HL-60 (cell line): ENCODE measurements at regions not wholly inside any gene's neighbourhood (a gene's known extent, or its start where the extent isn't known, plus 50 kb on each side); places are given as distances from the start of the nearest gene placed in this dataset.

Experiments
- DNase-seq, 2 experiments: peaks; one replicate each; pipeline ENCODE4 v3.0.0-alpha.2; 2010 to 2020; ENCODE audit warnings: low read depth in 1 of 2, low spot score in 1 of 2
- H3K27ac ChIP-seq: fragments of 250-450 bp; sonication (Bioruptor Pico); replicated peaks from 2 replicates; pipeline ENCODE4 v1.5.1; 2020; ENCODE audit warnings: mild to moderate bottlenecking, moderate library complexity
- H3K27me3 ChIP-seq: fragments of 250-450 bp; sonication (Bioruptor Pico); 2 replicates; pipeline ENCODE4 v1.5.1; 2021; ENCODE audit warnings: mild to moderate bottlenecking, moderate library complexity; ENCODE audit not compliant: insufficient read depth, poor library complexity, severe bottlenecking
- H3K4me3 ChIP-seq: replicated peaks from 2 replicates; pipeline ENCODE4 v1.5.1; 2011; ENCODE audit warnings: mild to moderate bottlenecking, control low read depth, low read length; ENCODE audit not compliant: insufficient read depth
- CTCF ChIP-seq: IDR thresholded peaks from one replicate; pipeline ENCODE4 v1.5.1; 2011; ENCODE audit warnings: low read length, control low read depth, inconsistent platforms; ENCODE audit not compliant: insufficient read depth
- GABPA ChIP-seq: IDR thresholded peaks from 2 replicates; pipeline ENCODE4 v1.6.1; 2012; ENCODE audit warnings: low read depth
- POLR2AphosphoS5 ChIP-seq: IDR thresholded peaks from 2 replicates; pipeline ENCODE4 v1.6.1; 2012; ENCODE audit warnings: low read depth
- REST ChIP-seq: IDR thresholded peaks from 2 replicates; pipeline ENCODE4 v1.6.1; 2012; ENCODE audit warnings: low read depth; ENCODE audit not compliant: insufficient replicate concordance
- SPI1 ChIP-seq: IDR thresholded peaks from 2 replicates; pipeline ENCODE4 v1.6.1; 2012; ENCODE audit warnings: low read depth, mild to moderate bottlenecking, borderline replicate concordance

DNA sequence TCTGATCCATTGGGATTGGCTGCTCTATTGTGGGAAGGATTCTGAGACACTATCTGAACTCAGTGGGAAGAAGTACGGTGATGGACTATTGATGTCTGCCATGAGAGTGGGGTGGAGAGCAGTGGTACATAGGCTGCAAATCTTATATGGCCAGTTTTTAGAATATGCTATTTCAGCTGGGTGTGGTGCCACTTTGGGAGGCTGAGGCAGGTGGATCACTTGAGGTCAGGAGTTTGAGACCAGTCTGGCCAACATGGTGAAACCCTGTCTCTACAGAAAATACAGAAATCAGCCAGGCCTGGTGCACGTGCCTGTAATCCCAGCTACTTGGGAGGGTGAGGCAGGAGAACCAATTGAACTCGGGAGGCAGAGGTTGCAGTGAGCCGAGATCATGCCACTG lies 505.9 kb downstream of the MED13L start:
- peaks cover 4% of the 10 kb centered on the region for H3K27me3 ChIP-seq
- no peak for TF ChIP-seq SPI1
- TF ChIP-seq CTCF: no peak
- no peak for TF ChIP-seq POLR2AphosphoS5
- TF ChIP-seq REST: no peak
- no peak for TF ChIP-seq GABPA
- H3K27ac ChIP-seq: no peak overlapping the region
- no peak for DNase-seq
- H3K4me3 ChIP-seq: no peak overlapping the region

- DNase-seq: peak in 1 of 2 experiments; percentile 2
Measured at GRCh38 chr12:115771065-115771464, 506.4 kb downstream of the MED13L start.

GRCh38 chr12:115770643-115771042 lies 506.9 kb downstream of the MED13L start:
- no peak overlapping the region for H3K27ac ChIP-seq

More at GRCh38 chr12:115771065-115771464, 506.4 kb downstream of the MED13L start:
- Histone ChIP-seq H3K27ac (no peak overlapping the region), H3K27me3 (peaks cover 4% of the 10 kb centered on the region), H3K4me3 (no peak overlapping the region)
- TF ChIP-seq REST: no peak
- no peak for TF ChIP-seq GABPA
- no peak for TF ChIP-seq POLR2AphosphoS5
- no peak for TF ChIP-seq CTCF
- TF ChIP-seq SPI1: no peak

More at GRCh38 chr12:115770643-115771042, 506.9 kb downstream of the MED13L start:
- TF ChIP-seq GABPA (no peak), POLR2AphosphoS5 (no peak), SPI1 (no peak), CTCF (no peak), REST (no peak)
- Histone ChIP-seq H3K27me3 (peaks cover 4% of the 10 kb centered on the region), H3K4me3 (no peak overlapping the region)
- DNase-seq: no peak
